SK-N-SH treated with all-trans-retinoic acid at 6 μM for 48 hours (cell line): ENCODE measurements at regions not wholly inside any gene's neighbourhood (a gene's known extent, or its start where the extent isn't known, plus 50 kb on each side); places are given as distances from the start of the nearest gene placed in this dataset.

ENCODE experiments used
- ARNTL ChIP-seq: fragments of 450-650 bp; formaldehyde crosslinking; IDR thresholded peaks from 2 replicates; pipeline ENCODE4 v1.5.0; 2020; ENCODE audit warnings: low read depth, mild to moderate bottlenecking, moderate library complexity, borderline replicate concordance
- OSR1 ChIP-seq: fragments of 250-450 bp; sonication (Bioruptor Pico); IDR thresholded peaks from 2 replicates; pipeline ENCODE4 v1.8.0; 2022; ENCODE audit warnings: moderate library complexity, mild to moderate bottlenecking, inconsistent platforms
- PATZ1 ChIP-seq: fragments of 250-450 bp; sonication (Bioruptor Pico); IDR thresholded peaks from 2 replicates; pipeline ENCODE4 v1.8.0; 2020; ENCODE audit warnings: mild to moderate bottlenecking, moderate library complexity, borderline replicate concordance
- SNAI2 ChIP-seq: fragments of 250-450 bp; sonication (Bioruptor Pico); IDR thresholded peaks from 2 replicates; pipeline ENCODE4 v1.5.0; 2020; ENCODE audit warnings: mild to moderate bottlenecking, moderate library complexity
- ZFP3 ChIP-seq: fragments of 250-450 bp; sonication (Bioruptor Pico); IDR thresholded peaks from 2 replicates; pipeline ENCODE4 v1.5.0; 2020; ENCODE audit warnings: mild to moderate bottlenecking, moderate library complexity
- ZFP30 ChIP-seq: fragments of 450-650 bp; formaldehyde crosslinking; IDR thresholded peaks from 2 replicates; pipeline ENCODE4 v1.5.0; 2022; ENCODE audit warnings: mild to moderate bottlenecking, moderate library complexity

- TF ChIP-seq SNAI2 (CRISPR knock-in tag) = no peak
- TF ChIP-seq ZFP30 (CRISPR knock-in tag) = no peak
- TF ChIP-seq PATZ1 (CRISPR knock-in tag) = no peak
- no peak for TF ChIP-seq ZFP3
- no peak for TF ChIP-seq OSR1 (CRISPR knock-in tag)
- TF ChIP-seq ARNTL (CRISPR knock-in tag) = no peak
Measured at GRCh38 chr4:43189741-43190140, 297.2 kb downstream of the GRXCR1 start.
